ENCODE measurements at regions not wholly inside any gene's neighbourhood (a gene's known extent, or its start where the extent isn't known, plus 50 kb on each side); places are given as distances from the start of the nearest gene placed in this dataset.

DNA sequence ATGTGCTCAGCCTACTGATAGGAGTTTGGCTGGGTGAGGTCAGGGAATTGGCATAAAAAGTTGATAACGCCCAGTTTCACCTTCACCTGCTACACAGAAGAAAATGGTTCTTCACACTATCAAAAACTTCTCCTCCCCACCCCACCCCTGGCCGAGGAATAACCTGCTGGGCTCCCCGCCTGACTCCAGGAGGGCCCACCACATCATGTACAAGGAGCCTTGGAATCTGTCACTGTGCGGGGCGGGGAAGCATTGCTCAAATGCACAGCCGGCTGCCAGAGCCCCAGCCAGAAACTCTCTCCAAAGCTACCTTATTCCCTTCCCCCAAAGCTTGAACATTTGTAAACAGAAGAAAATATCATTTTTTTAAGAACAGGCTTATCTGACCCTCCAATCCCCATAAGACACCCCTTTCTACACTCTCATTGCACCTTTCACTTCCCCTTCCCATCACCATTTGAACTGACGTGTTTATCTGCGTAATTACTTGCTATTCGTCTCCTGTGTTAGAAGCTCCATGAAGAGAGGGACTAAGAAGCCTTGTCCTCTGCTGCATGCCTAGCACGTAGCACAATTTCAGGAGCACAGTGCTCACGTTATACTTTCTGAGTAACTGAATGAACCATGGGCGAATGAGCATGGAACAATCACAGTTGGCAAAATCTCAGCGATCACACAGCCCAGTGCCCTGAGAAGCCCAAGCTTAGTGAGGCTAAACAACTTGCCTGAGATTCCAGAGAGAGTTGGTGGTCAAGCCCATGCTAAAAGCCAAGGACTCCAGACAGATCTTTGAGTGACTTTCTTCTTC lies 82.9 kb downstream of the HES1 start:
- DNase-seq (ENCODE audit: low read depth in 2 of 2) = no peak

DNA sequence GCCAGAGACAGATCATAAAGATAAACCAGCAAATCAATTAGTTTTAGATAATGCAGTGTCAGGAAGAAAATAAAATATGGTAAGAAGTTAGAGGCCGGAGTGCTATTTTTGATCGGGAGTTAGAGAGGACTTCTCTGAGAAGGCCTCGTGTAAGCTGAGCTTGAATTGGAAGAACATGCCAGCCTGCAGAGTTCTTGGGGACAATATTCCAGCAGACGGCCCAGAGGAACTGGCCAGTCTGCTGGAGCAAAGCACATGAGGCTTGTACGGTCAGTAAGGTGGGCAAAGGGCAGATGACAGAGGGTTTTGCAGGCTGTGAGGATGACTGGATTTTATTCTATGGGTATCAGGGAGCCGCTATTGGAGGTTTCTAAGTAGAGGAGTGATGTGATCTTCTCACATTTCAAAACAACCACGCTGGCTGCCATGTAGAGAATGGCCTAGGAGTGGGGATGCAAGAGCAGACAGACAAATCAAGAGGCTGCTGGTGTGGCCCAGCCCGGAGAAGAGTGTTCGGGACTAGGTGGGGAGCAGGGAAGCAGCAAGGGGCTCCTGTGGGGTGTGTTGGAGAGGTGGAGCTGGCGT lies 84.0 kb downstream of the HES1 start:
- no peak for DNase-seq (ENCODE audit: low read depth in 2 of 2)

GRCh38 chr3:194220901-194221326 lies 85.0 kb downstream of the HES1 start:
- no peak for DNase-seq (ENCODE audit: low read depth in 2 of 2)

- no peak for DNase-seq (ENCODE audit: low read depth in 2 of 2)
Observed at GRCh38 chr3:194221336-194221735, 85.4 kb downstream of the HES1 start.

GRCh38 chr3:194223951-194224350 lies 88.0 kb downstream of the HES1 start:
- no peak for DNase-seq (ENCODE audit: low read depth in 2 of 2)

DNA sequence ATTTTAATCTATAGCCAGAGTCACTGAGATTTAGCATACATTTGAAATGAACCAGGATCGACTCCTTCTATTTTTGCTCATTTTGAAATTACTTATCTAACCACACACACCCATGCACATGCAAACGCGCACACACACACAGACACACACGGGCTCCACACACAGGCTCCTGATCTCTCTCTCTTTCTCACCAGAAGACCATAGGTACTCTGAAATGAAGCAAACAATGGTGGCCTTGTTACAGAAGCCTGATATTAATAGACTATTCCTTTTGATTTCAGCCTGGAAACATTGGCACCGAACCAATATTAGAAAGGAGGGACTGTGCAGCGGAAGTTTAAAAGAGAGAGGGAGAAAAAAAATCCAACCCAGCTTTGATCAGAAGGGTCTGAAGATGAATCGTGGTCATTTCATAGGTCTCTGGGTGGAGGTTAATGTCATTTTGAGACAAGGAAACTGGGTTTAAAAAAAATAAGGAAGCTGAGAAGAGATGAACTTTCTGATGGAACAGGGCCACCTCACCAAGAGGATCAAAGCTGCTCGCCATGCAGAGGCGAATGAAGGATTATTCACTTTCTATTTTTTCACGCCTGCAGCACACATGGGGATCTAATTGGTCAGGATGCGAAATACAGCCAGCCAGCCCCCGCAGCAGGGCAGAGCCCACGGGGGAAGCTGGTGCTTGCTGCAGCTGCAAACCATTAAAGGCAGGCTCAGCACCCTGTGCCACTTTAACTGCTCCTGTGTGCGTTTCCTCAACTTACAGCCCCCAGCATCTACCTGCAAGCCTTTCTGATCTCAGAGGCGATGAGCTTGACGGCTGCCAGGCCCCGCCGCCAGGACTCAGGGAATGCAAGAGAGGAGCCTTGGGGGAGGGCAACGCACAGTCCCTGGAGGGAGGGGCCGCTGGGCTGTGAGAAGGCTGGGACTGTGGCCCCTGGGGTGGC lies 88.8 kb downstream of the HES1 start:
- DNase-seq (ENCODE audit: low read depth in 2 of 2) = no peak

DNA sequence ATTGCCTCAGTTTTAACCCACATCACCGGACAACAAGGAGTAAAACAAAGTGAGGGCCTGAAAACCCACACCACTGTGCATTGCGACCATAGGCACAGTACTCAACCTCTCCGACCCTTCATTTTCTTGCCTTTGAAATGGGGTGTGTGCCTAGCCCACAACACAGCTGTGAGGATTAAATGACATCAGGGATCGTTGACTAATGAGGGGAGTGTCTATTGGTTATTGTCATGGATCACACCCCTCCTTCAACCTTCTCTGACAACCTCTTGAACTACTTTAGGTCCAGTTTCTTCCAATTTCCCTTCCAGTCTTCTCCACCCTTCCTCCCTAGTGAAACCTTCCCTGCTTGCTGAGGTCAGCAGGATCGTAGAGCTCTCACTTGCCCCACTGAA lies 89.5 kb downstream of the HES1 start:
- DNase-seq (ENCODE audit: low read depth in 2 of 2) = no peak

DNA sequence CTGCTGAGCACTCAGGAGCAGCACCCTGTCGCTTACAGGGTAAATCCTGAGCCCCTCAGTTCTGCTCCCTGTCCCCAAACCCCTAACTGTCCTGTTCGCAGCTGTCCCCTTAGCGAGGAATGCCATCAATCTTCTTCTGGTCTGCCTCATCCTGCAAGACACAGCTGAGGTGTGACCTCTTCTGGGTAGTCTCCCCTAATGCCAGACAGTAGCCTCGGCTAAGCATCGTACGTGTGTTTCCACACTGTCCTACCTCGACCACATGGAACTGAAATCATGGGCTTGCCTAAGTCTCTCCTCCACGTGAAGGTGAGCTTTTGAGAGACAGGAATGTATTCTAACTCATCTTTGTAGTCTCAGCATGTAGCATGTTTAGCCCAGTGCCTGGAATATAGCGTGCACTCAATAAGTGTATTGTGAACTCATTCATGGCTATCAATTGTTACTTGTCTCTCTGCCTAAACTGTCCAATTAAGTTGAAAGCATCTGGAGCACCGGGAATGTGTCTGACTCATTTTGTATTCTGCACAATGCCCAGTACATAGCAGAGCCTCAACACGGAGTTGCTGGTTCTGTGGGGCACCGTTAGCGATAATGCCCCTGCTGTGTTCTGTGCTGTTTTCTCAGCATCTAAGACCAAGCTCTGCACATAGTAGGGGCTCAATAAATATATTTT lies 90.2 kb downstream of the HES1 start:
- DNase-seq (ENCODE audit: low read depth in 2 of 2) = no peak

GRCh38 chr3:194231929-194232832 lies 96.2 kb downstream of the HES1 start:
- no peak for DNase-seq (ENCODE audit: low read depth in 2 of 2)

DNA sequence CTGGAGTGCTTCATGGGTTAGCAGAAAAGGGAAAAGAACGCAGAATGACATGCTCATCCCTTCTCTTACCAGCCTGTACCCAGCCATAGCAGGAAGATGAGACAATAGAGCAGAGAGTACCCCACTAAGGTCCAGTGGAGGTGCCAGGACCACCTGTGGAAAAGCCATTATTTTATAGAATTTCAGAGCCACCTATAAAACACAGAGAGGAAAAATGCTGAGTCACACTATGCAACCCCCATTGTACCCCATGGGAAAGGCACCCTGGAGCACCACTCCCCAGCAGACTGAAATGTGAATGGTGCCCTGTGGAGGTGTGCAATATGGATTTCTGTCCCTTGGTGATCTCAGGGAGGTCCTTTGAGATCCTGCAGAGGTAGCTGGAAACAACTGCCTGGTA lies 97.2 kb downstream of the HES1 start:
- DNase-seq (ENCODE audit: low read depth in 2 of 2) = no peak

DNA sequence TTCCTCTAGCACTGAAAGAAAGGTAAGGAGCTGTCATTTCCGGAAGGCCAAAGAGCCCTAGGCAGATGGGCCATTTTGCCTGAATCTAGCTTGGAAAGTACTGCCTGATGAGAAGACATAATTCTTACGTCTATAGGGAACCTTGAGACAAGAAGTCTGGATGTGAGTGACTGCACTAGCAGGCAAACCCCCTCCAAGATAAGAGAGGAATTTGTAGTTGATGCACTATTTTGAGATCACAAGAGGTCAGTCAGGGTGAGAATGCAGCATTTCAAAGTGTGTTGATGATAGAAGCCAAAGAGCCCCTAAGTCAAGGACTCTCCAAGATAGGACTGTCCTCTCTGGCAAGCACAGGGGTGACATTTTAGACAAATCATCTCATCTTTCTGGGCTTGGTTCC lies 99.2 kb downstream of the HES1 start:
- no peak for DNase-seq (ENCODE audit: low read depth in 2 of 2)

GRCh38 chr3:194237110-194237509 lies 101.2 kb downstream of the HES1 start:
- no peak for DNase-seq (ENCODE audit: low read depth in 2 of 2)

GRCh38 chr3:194240766-194241165 lies 104.8 kb downstream of the HES1 start:
- DNase-seq (ENCODE audit: low read depth in 2 of 2) = no peak

DNA sequence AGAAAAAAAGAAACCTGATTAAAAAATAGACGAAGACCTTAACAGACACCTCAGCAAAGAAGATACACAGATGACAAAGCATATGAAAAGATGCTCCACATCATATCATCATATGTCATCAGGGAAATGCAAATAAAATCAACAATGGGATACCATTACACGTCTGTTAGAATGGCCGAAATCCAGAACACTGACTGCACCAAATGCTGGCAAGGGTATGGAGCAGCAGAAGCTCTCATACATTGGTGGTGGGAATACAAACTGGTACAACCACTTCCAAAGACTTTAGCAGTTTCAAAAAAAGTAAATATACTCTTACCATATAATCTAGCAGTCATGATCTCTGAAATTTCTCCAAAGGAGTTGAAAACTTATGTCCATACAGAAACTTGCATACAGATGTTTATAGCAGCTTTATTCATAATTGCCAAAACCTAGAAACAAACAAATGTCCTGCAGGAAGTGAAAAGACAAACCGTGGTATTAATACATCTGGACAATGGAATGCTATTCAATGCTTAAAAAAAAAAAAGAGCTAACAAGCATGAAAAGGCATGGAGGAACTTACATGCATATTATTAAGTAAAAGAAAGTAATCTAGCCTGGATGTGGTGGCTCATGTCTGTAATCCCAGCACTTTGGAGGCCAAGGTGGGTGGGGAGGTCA lies 107.4 kb downstream of the HES1 start:
- no peak for DNase-seq (ENCODE audit: low read depth in 2 of 2)

GRCh38 chr3:194244167-194244566 lies 107.0 kb downstream of the CPN2 start:
- no peak for DNase-seq (ENCODE audit: low read depth in 2 of 2)

GRCh38 chr3:194245474-194245873 lies 105.7 kb downstream of the CPN2 start:
- no peak for DNase-seq (ENCODE audit: low read depth in 2 of 2)

DNA sequence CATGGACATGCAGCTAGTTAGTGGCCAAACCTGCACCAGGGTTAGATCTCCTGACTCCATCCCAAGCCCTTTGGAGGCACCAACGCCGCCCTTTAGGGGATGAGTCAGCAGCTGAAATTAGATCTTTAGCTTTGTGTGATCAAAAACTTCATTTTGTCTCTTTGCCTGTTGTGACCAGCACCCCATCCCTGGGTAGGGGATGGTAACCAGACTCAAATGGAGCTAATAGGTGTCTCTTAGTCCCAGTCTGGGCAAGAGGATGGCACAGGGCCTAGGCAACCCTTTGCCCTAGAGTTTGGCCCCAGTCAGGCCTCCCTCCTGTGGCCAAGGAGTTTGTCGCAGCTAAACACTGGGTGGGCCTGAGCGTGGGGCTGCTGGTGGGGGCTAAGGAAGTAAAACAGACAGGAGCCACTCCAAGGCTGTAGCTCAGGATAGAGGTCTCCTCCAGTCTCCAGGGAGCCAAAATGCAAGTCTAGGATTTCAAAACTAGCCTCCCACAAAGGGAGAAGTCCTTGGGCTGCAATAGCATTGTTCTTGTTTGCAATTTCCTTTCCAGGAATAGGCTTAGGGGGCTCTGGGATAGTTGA lies 105.1 kb downstream of the CPN2 start:
- DNase-seq (ENCODE audit: low read depth in 2 of 2) = no peak

DNA sequence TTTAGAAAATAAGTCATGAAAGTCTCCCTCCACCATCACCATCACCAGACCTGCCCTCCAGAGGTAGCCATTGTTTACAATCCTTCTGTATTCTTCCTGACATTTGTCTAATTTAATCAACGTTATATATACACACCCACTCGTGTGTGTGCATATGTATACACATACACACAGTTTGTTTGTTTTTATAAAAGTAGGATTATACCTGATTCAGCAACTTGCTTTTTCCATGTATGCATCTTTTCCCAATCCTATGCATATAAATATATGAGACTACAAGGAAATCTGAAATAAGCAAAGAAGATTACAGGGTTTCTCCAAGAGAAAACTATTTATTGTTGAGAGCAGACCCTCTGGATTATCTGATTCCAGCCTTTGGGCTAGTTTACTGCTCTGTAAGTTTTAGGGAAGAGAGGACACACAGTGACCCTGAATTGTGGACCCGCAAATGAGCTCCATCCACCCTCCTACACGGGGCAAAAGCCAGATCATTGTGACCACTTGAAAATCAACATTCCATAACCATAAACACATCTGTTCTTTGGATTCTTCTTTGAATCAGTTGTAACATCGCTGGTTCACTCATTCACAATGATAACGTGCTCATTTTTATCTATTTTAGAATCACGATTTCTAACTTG lies 104.3 kb downstream of the CPN2 start:
- DNase-seq (ENCODE audit: low read depth in 2 of 2) = no peak

- no peak for DNase-seq (ENCODE audit: low read depth in 2 of 2)
Observed at GRCh38 chr3:194247350-194247740, 103.8 kb downstream of the CPN2 start.
